Right atrium auricular region (tissue), 2 donors: ENCODE measurements at regions not wholly inside any gene's neighbourhood (a gene's known extent, or its start where the extent isn't known, plus 50 kb on each side); places are given as distances from the start of the nearest gene placed in this dataset.

Experiments used
- DNase-seq: peaks from one replicate; pipeline ENCODE4 v3.0.0-alpha.2; 2019; ENCODE audit warnings: low spot score
- H3K27ac ChIP-seq, 2 donors: fragments of 200-600 bp; sonication (generic); 1 replicate in 1 of 2; 2 replicates in 1 of 2; pipeline ENCODE4 v1.5.1; 2016 to 2019
- H3K27me3 ChIP-seq, 2 donors: fragments of 200-600 bp; sonication (generic); one replicate each; pipeline versions ENCODE4 v1.5.1 to v1.6.0; 2017 to 2019
- H3K36me3 ChIP-seq: fragments of 200-600 bp; sonication (generic); one replicate; pipeline ENCODE4 v1.5.1; 2016
- H3K4me1 ChIP-seq, 2 donors: fragments of 200-600 bp; sonication (generic); one replicate each; pipeline versions ENCODE4 v1.5.1 to v1.6.0; 2017 to 2019
- H3K4me3 ChIP-seq, 2 donors: fragments of 200-600 bp; sonication (generic); 1 replicate in 1 of 2; 2 replicates in 1 of 2; pipeline ENCODE4 v1.5.1; 2017 to 2019; ENCODE audit warnings: mild to moderate bottlenecking in 1 of 2, moderate library complexity in 1 of 2
- H3K9me3 ChIP-seq, 2 donors: fragments of 200-600 bp; sonication (generic); one replicate each; pipeline ENCODE4 v1.5.1; 2019
- CTCF ChIP-seq, 2 donors: fragments of 200-600 bp; sonication (generic); IDR thresholded peaks; one replicate each; pipeline ENCODE4 v1.5.1; 2019; ENCODE audit warnings: antibody characterized with exemption in 2 of 2

GRCh38 chr18:39025531-39025930 is 1459.9 kb upstream of the CELF4 start:
- no peak overlapping the region for H3K4me3 ChIP-seq
- no peak overlapping the region for H3K27ac ChIP-seq
- H3K27me3 ChIP-seq, result no peaks in the 10 kb centered on the region
- H3K9me3 ChIP-seq, result no peaks in the 10 kb centered on the region
- no peak for TF ChIP-seq CTCF (IDR thresholded peaks at IDR 0.05)
- no peaks in the 10 kb centered on the region for H3K4me1 ChIP-seq
- no peak for DNase-seq
- no peaks in the 10 kb centered on the region for H3K36me3 ChIP-seq

DNA sequence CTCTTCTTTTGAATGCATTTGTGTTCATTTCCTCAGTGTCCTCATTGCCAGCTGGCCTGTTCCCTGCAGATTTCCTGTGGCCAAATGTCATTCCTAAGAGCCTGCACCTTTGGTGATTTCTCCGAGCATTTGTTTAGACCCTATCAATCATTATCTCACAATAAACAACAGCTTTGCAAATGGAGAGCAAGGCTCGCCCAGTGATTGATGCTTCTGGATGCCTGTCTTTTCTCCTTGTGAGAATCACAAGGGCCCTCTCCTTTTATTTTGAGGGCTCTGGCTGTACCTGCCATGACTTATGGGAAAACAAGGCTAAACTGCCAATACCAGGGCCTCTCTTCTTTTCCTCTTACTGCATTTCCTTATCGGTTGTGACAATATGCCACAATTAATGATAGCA is 1454.4 kb upstream of the CELF4 start:
- TF ChIP-seq CTCF (IDR thresholded peaks at IDR 0.05), result no peak
- Histone ChIP-seq H3K4me3 (no peak overlapping the region), H3K27me3 (no peaks in the 10 kb centered on the region), H3K27ac (no peak overlapping the region), H3K4me1 (no peaks in the 10 kb centered on the region), H3K9me3 (peaks cover 0 to 8% of the 10 kb centered on the region in 2 donors), H3K36me3 (no peaks in the 10 kb centered on the region)
- no peak for DNase-seq

DNA sequence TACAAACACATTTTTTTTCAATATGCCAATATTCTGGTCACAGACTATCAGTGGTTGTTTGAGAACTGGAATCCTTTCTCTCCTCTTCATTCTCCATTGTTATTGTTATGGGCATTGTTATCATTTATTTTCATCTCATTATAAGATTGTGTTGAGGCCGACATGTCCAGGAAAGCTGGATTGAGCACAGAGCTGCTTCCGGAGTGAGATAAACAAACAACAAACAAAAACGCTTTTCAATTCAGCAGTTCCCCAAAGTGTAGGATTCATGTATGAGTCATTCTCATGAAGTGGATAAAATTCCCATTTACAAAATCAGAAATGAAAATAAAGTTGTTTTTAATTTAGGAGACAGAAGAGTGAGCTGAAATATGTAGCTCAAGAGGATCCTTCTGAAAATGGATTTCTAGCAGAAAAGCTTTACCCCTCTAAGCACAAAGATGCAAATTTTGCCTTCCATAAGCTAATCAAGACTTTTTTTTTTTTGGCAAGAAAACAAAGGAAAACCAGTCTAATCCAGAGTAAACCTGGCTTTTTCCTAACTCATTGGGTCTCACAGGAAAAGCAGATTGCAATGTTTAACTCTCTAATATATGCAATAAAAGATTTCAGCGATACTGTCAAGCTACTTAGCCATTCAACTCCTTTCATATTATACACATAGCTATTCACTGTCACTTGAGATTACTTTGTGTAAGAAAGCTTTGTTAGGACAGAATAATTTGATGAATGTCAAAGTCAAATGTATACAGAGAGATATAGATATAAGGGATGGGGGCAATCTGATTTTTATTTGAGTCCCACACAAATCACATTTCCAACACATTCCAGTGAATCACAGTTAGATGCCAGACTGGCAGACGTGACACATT is 1441.7 kb upstream of the CELF4 start:
- Histone ChIP-seq H3K36me3 (no peaks in the 10 kb centered on the region), H3K9me3 (no peaks in the 10 kb centered on the region), H3K4me1 (no peaks in the 10 kb centered on the region), H3K4me3 (no peak overlapping the region), H3K27ac (no peak overlapping the region), H3K27me3 (no peaks in the 10 kb centered on the region)
- TF ChIP-seq CTCF (IDR thresholded peaks at IDR 0.05), result no peak
- DNase-seq, result no peak

- Histone ChIP-seq H3K27ac (no peak overlapping the region), H3K4me3 (no peak overlapping the region), H3K27me3 (no peaks in the 10 kb centered on the region), H3K36me3 (no peaks in the 10 kb centered on the region), H3K9me3 (peaks cover 0 to 2% of the 10 kb centered on the region in 2 donors), H3K4me1 (no peaks in the 10 kb centered on the region)
- no peak for TF ChIP-seq CTCF (IDR thresholded peaks at IDR 0.05)
- DNase-seq, result no peak
These were observed 1430.5 kb upstream of the CELF4 start for GRCh38 chr18:38996056-38996455.

GRCh38 chr18:38993342-38993741 is 1427.7 kb upstream of the CELF4 start:
- peaks cover 0 to 6% of the 10 kb centered on the region in 2 donors for H3K9me3 ChIP-seq
- DNase-seq, result no peak
- no peaks in the 10 kb centered on the region for H3K27me3 ChIP-seq
- H3K4me3 ChIP-seq, result no peak overlapping the region
- no peaks in the 10 kb centered on the region for H3K4me1 ChIP-seq
- H3K27ac ChIP-seq, result no peak overlapping the region
- H3K36me3 ChIP-seq, result no peaks in the 10 kb centered on the region
- TF ChIP-seq CTCF (IDR thresholded peaks at IDR 0.05), result no peak

DNA sequence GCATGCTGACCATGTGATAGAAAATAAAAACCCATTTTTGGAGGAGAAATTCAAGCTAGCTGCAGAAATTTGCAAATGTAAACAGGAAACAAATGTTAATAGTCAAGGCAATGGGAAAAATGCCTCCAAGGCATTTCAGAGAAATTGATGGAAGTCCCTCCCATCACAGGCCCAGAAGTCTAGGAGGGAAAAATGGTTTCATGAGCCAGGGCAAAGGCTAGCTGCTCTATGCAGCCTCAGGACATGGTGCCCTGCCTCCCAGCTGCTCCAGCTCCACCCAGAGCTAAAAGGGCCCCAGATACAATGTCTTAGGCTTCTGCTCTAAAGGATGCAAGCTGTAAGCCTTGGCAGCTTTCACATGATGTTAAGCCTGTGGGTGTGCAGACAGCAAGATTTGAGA is 1419.4 kb upstream of the CELF4 start:
- Histone ChIP-seq H3K4me1 (no peaks in the 10 kb centered on the region), H3K9me3 (no peaks in the 10 kb centered on the region), H3K27ac (no peak overlapping the region), H3K36me3 (no peaks in the 10 kb centered on the region), H3K4me3 (no peak overlapping the region), H3K27me3 (no peaks in the 10 kb centered on the region)
- TF ChIP-seq CTCF (IDR thresholded peaks at IDR 0.05), result no peak
- DNase-seq, result no peak
